HAP-1 (cell line): ENCODE measurements at regions not wholly inside any gene's neighbourhood (a gene's known extent, or its start where the extent isn't known, plus 50 kb on each side); places are given as distances from the start of the nearest gene placed in this dataset.
"Not testable (repeated sequence)": the region's sequence is repeated elsewhere in the genome, so short reads cannot be mapped to it uniquely, and the experiment has no call there.

Experiments
- DNase-seq, 2 experiments: peaks; one replicate each; pipeline ENCODE4 v3.0.0-alpha.2; 2016 to 2020; ENCODE audit warnings: low spot score in 2 of 2
- H3K27me3 ChIP-seq: fragments of 250-450 bp; sonication (Bioruptor Pico); 2 replicates; pipeline ENCODE4 v1.5.1; 2020; ENCODE audit warnings: low read depth, mild to moderate bottlenecking, moderate library complexity
- H3K36me3 ChIP-seq: fragments of 250-450 bp; sonication (Bioruptor Pico); replicated peaks from 2 replicates; pipeline ENCODE4 v1.5.1; 2020; ENCODE audit warnings: mild to moderate bottlenecking
- H3K4me1 ChIP-seq: fragments of 250-450 bp; sonication (Bioruptor Pico); 2 replicates; pipeline ENCODE4 v1.5.1; 2020; ENCODE audit warnings: mild to moderate bottlenecking
- H3K4me3 ChIP-seq: fragments of 250-450 bp; sonication (Bioruptor Pico); 2 replicates; pipeline ENCODE4 v1.5.1; 2020; ENCODE audit warnings: mild to moderate bottlenecking, moderate library complexity
- H3K9me3 ChIP-seq: fragments of 250-450 bp; sonication (Bioruptor Pico); 2 replicates; pipeline ENCODE4 v1.5.1; 2020; ENCODE audit warnings: mild to moderate bottlenecking, moderate library complexity
- in situ Hi-C: fragments of 300-500 bp; cut with MboI; formaldehyde crosslinking; loops from 3 replicates; pipeline ENCODE4 v1.14.3; 2020; ENCODE audit warnings: low sequenced_read_pairs, inconsistent platforms, mixed read lengths

- DNase-seq, result no peak
- Histone ChIP-seq H3K36me3 (no peaks in the 10 kb centered on the region), H3K4me1 (0 out of 2 replicates have a peak, but pooled peaks cover 3% of the 10 kb centered on the region), H3K27me3 (no peaks in the 10 kb centered on the region), H3K4me3 (no peak overlapping the region), H3K9me3 (no peaks in the 10 kb centered on the region)
- in situ Hi-C loops, result no loop called here
These were observed 405.4 kb downstream of the CCDC85A start for GRCh38 chr2:56589194-56589593.

GRCh38 chr2:56589835-56590234 lies 406.0 kb downstream of the CCDC85A start:
- no peak overlapping the region for H3K4me3 ChIP-seq
- H3K27me3 ChIP-seq, result no peaks in the 10 kb centered on the region
- 0 out of 2 replicates have a peak, but pooled peaks cover 3% of the 10 kb centered on the region for H3K4me1 ChIP-seq
- in situ Hi-C loops, result no loop called here
- no peaks in the 10 kb centered on the region for H3K9me3 ChIP-seq
- no peaks in the 10 kb centered on the region for H3K36me3 ChIP-seq
- DNase-seq, result no peak

GRCh38 chr2:56590611-56591010 lies 406.8 kb downstream of the CCDC85A start:
- DNase-seq, result no peak
- H3K4me3 ChIP-seq, result no peak overlapping the region
- no peaks in the 10 kb centered on the region for H3K36me3 ChIP-seq
- no peaks in the 10 kb centered on the region for H3K27me3 ChIP-seq
- no peaks in the 10 kb centered on the region for H3K9me3 ChIP-seq
- in situ Hi-C loops, result no loop called here
- 0 out of 2 replicates have a peak, but pooled peaks cover 3% of the 10 kb centered on the region for H3K4me1 ChIP-seq

- H3K36me3 ChIP-seq, H3K27me3 ChIP-seq, H3K4me1 ChIP-seq, H3K9me3 ChIP-seq, H3K4me3 ChIP-seq, in situ Hi-C loops, DNase-seq: not testable (repeated sequence)
These were observed 422.3 kb downstream of the CCDC85A start for GRCh38 chr2:56606086-56606485.

DNA sequence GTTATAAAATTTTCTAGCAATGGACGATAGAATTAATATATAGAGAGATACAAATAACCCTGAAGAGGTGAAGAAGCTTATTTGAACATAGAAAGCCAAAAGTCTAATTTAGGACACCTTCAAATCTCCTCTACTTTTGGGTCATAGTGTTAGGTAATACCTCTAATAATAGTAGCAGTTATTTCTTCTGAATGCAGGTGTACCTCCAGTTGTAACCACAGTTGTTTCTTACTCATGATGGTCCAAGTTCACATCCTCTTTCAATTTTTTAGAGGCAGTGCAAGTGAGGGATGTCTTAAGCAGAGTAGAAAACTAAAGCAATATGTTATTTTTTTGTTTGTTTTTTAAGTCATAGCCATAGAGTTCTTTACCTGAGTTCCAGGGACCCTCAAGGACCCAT lies 429.5 kb downstream of the CCDC85A start:
- in situ Hi-C loops, result no loop called here
- Histone ChIP-seq H3K36me3 (no peaks in the 10 kb centered on the region), H3K9me3 (no peaks in the 10 kb centered on the region), H3K27me3 (no peaks in the 10 kb centered on the region), H3K4me1 (peaks cover 26% of the 10 kb centered on the region), H3K4me3 (no peak overlapping the region)
- no peak for DNase-seq

DNA sequence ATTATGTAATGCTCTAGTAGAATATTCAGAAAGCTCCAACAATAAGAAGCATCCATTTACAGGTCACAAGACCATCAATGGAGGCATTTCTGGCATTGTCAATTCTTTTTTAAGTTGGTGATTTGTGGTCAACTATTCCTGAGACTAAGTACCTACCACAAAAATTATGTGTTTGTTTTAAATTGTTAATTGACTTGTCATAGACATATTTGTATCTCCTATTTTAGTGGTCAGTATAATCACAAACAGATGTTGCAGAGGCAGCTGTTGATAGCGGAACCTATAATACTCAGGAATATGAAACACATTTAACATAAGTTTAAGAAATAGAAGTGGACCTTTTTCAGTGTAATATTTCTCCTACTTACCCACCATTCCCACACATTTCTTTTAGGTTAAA lies 430.1 kb downstream of the CCDC85A start:
- H3K4me1 ChIP-seq, result peaks cover 26% of the 10 kb centered on the region
- no peaks in the 10 kb centered on the region for H3K9me3 ChIP-seq
- no peak for DNase-seq
- H3K36me3 ChIP-seq, result no peaks in the 10 kb centered on the region
- in situ Hi-C loops, result no loop called here
- H3K27me3 ChIP-seq, result no peaks in the 10 kb centered on the region
- no peak overlapping the region for H3K4me3 ChIP-seq

DNA sequence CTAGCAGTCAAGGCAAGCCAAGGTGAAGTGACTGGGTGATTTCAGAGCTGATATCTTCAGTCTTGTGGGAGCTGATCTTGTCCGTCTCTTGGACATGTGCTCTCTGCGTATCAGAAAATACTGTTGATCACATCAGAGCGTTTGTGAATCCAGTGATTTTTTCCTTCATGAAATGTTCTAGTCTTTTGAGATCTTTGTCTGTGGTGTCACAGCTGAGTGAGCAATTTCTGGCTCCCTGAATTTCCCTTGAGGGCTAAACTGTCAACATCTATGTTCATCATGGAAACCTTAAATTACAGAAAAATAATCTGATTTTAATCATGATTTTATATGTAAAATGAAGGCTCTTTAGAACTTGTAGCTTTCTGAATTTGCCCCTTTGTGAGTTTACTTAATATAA lies 432.0 kb downstream of the CCDC85A start:
- no peaks in the 10 kb centered on the region for H3K27me3 ChIP-seq
- H3K4me1 ChIP-seq, result peaks cover 26% of the 10 kb centered on the region
- no peaks in the 10 kb centered on the region for H3K36me3 ChIP-seq
- in situ Hi-C loops, result no loop called here
- H3K9me3 ChIP-seq, result no peaks in the 10 kb centered on the region
- no peak overlapping the region for H3K4me3 ChIP-seq
- peak; percentile 9 to 11 for DNase-seq

GRCh38 chr2:56624181-56624580 lies 440.4 kb downstream of the CCDC85A start:
- no peaks in the 10 kb centered on the region for H3K36me3 ChIP-seq
- H3K27me3 ChIP-seq, result no peaks in the 10 kb centered on the region
- in situ Hi-C loops, result no loop called here
- no peaks in the 10 kb centered on the region for H3K4me1 ChIP-seq
- H3K9me3 ChIP-seq, result no peaks in the 10 kb centered on the region
- no peak for DNase-seq
- no peak overlapping the region for H3K4me3 ChIP-seq

GRCh38 chr2:56626927-56627326 lies 443.1 kb downstream of the CCDC85A start:
- Histone ChIP-seq H3K9me3 (no peaks in the 10 kb centered on the region), H3K36me3 (no peaks in the 10 kb centered on the region), H3K4me1 (no peaks in the 10 kb centered on the region), H3K27me3 (no peaks in the 10 kb centered on the region), H3K4me3 (no peak overlapping the region)
- in situ Hi-C loops, result no loop called here
- DNase-seq, result no peak

- DNase-seq, result no peak
- H3K9me3 ChIP-seq, result no peaks in the 10 kb centered on the region
- in situ Hi-C loops, result no loop called here
These were observed 446.5 kb downstream of the CCDC85A start for GRCh38 chr2:56630286-56630685.

GRCh38 chr2:56647997-56648396 lies 464.2 kb downstream of the CCDC85A start:
- Histone ChIP-seq H3K27me3 (no peaks in the 10 kb centered on the region), H3K4me3 (no peak overlapping the region), H3K4me1 (no peaks in the 10 kb centered on the region), H3K36me3 (no peaks in the 10 kb centered on the region), H3K9me3 (no peaks in the 10 kb centered on the region)
- in situ Hi-C loops, result no loop called here
- no peak for DNase-seq

More at GRCh38 chr2:56630286-56630685, 446.5 kb downstream of the CCDC85A start:
- Histone ChIP-seq H3K36me3 (no peaks in the 10 kb centered on the region), H3K4me3 (no peak overlapping the region), H3K4me1 (no peaks in the 10 kb centered on the region), H3K27me3 (no peaks in the 10 kb centered on the region)

DNA sequence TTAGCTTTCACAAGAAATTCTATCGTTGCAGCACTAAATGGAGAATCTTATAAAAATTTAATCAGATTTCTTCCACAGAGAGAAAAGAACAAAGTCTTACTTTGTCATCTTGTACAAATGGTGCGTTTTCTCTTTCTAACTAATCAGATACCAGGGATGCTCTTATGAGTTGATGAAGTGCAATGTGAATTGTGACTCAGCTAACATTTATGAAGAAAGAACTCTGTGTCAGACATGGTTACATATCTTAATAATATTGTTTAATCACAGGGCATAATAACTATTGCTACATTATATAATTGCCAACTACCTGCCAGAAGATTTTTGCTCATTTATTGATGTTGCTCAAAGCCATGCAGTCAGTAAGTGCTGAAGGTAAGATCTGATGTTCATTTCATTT lies 465.0 kb downstream of the CCDC85A start:
- no peak for DNase-seq
- no peak overlapping the region for H3K4me3 ChIP-seq
- H3K9me3 ChIP-seq, result no peaks in the 10 kb centered on the region
- no peaks in the 10 kb centered on the region; the same call in 1 of the 2 replicates for H3K27me3 ChIP-seq
- no peaks in the 10 kb centered on the region for H3K4me1 ChIP-seq
- in situ Hi-C loops, result no loop called here
- H3K36me3 ChIP-seq, result no peaks in the 10 kb centered on the region

GRCh38 chr2:56654936-56655335 lies 471.1 kb downstream of the CCDC85A start:
- no peak overlapping the region for H3K4me3 ChIP-seq
- DNase-seq, result no peak
- H3K36me3 ChIP-seq, result no peaks in the 10 kb centered on the region
- in situ Hi-C loops, result no loop called here
- H3K9me3 ChIP-seq, result no peaks in the 10 kb centered on the region
- no peaks in the 10 kb centered on the region for H3K4me1 ChIP-seq
- no peaks in the 10 kb centered on the region; the same call in 1 of the 2 replicates for H3K27me3 ChIP-seq

DNA sequence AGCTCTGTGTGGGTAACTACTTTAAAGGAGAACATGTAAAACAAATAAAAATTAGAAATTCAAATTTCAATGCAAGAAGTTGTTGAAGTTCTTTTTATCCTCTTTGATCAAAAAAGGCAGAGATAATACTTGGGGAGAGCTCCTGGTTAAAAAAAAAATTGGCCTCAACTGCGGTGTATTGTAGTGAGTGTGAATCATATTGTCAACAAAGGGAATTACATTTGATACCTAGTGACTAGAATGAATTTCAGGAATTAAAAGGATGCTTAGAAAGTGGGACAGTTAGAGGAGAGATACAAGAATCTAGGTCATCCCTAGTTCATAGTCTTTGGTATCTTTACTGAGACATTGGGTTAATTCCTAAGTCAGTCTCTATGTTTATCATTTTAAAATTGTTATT lies 473.0 kb downstream of the CCDC85A start:
- Histone ChIP-seq H3K9me3 (no peaks in the 10 kb centered on the region), H3K4me1 (no peaks in the 10 kb centered on the region), H3K36me3 (no peaks in the 10 kb centered on the region), H3K4me3 (no peak overlapping the region), H3K27me3 (no peaks in the 10 kb centered on the region; the same call in 1 of the 2 replicates)
- in situ Hi-C loops, result no loop called here
- DNase-seq, result no peak

DNA sequence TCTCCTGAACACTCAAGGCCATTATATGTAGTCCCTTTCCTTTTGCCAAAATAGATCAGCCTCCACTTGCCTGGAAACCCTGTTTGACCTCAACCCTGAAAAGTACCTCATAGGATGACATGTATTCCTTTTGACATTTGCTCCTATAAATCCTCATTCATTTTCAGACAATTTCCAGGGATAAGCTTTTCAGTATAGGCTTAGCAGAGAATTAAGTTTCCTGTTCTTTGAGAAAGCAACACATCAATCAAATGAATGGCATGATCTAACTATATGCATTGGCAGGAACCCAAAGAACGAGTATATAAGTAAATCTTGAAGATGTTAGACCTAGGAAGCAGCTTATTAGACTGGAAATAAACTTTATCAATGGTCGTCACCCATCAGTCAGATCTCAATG lies 483.0 kb downstream of the CCDC85A start:
- no peaks in the 10 kb centered on the region for H3K4me1 ChIP-seq
- H3K27me3 ChIP-seq, result peaks cover 3% of the 10 kb centered on the region; the same call in 1 of the 2 replicates
- peak in 1 of 2 experiments; percentile 6 for DNase-seq
- no peak overlapping the region for H3K4me3 ChIP-seq
- in situ Hi-C loops, result no loop called here
- H3K36me3 ChIP-seq, result no peaks in the 10 kb centered on the region
- no peaks in the 10 kb centered on the region for H3K9me3 ChIP-seq
